GM20000 (cell line): ENCODE measurements at regions not wholly inside any gene's neighbourhood (a gene's known extent, or its start where the extent isn't known, plus 50 kb on each side); places are given as distances from the start of the nearest gene placed in this dataset.
"Not testable (repeated sequence)": the region's sequence is repeated elsewhere in the genome, so short reads cannot be mapped to it uniquely, and the experiment has no call there.

Experiments used
- DNase-seq: peaks from one replicate; pipeline ENCODE4 v3.0.0; 2012; ENCODE audit warnings: low spot score
- TF ChIP-seq, protein P1 (sequence below): IDR thresholded peaks from 2 replicates; pipeline ENCODE4 v1.5.1; 2012; ENCODE audit warnings: mild to moderate bottlenecking, control low read depth; ENCODE audit errors: extremely low read depth, missing control alignments

DNA sequence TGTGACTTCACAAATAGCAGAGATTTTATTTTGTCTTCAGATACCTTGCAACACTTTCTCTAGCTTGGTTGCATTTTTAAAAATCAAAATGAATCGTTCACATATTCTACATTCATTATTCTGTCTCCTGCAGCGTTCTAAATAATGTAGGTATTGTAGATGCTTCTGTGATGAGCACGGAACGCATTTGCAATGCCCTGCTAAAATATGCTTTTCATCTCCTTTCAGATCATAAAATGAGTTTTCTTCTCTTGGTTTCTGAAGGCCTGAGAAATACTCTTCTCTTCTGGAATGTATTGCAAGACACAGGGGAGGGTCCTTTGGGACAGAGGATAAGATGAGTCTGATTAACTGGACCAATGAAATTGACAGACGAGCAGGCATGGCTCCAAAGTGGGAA is 390.7 kb downstream of the PREX1 start:
- TF ChIP-seq, protein P1, sequence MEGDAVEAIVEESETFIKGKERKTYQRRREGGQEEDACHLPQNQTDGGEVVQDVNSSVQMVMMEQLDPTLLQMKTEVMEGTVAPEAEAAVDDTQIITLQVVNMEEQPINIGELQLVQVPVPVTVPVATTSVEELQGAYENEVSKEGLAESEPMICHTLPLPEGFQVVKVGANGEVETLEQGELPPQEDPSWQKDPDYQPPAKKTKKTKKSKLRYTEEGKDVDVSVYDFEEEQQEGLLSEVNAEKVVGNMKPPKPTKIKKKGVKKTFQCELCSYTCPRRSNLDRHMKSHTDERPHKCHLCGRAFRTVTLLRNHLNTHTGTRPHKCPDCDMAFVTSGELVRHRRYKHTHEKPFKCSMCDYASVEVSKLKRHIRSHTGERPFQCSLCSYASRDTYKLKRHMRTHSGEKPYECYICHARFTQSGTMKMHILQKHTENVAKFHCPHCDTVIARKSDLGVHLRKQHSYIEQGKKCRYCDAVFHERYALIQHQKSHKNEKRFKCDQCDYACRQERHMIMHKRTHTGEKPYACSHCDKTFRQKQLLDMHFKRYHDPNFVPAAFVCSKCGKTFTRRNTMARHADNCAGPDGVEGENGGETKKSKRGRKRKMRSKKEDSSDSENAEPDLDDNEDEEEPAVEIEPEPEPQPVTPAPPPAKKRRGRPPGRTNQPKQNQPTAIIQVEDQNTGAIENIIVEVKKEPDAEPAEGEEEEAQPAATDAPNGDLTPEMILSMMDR, result no peak
- DNase-seq, result no peak

DNA sequence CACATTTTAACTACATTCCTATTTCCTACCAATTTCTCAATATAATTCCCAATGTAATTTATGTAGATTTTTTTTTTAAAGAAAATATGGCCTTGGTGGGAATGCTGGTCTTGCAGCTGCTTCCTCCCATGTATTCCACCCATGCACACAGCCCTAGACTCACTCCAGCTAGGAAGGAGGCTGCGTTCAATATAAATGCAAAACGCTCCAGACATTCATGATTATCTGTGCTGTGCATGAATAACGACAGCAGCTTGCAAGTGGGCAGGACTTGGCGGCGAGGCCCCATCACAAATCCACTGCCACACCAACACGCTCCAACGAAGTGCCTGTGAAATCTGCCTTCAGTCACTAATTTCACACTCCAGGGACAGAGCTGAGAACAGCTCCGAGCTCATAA is 391.2 kb downstream of the PREX1 start:
- DNase-seq, result not testable (repeated sequence)

DNA sequence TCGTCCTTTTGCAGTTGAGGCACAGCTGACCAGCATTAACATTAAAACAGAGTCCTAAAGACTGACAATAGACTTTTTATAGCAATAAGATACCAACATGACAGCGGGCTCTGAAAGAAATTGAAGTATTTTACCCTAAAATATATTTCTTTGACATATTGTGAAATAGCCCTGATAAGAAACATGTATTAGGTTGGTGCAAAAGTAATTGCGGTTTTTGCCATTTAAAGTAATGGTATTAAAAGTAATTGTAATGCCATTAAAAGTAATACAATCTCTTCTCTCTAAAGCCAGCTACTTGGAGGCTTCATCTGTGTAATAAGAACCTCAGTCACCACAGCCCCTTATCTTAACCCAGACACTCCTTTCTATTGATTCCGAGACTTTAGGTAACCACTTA is 394.6 kb downstream of the PREX1 start:
- TF ChIP-seq, protein P1, result no peak
- DNase-seq, result no peak

DNA sequence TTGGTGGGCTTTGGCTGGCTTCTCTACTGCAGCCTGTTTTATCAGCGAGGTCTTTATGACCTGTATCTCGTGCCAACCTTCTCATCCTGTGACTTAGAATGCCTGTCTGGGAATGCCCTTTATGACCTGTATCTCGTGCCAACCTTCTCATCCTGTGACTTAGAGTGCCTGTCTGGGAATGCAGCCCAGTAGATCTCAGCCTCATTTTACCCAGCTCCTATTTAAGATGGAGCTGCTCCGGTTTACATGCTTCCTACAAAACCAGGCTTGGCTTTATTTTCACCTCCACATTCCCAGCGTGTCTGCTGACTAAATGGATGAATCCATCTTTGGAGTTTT is 395.3 kb downstream of the PREX1 start:
- TF ChIP-seq, protein P1, result no peak
- no peak for DNase-seq

DNA sequence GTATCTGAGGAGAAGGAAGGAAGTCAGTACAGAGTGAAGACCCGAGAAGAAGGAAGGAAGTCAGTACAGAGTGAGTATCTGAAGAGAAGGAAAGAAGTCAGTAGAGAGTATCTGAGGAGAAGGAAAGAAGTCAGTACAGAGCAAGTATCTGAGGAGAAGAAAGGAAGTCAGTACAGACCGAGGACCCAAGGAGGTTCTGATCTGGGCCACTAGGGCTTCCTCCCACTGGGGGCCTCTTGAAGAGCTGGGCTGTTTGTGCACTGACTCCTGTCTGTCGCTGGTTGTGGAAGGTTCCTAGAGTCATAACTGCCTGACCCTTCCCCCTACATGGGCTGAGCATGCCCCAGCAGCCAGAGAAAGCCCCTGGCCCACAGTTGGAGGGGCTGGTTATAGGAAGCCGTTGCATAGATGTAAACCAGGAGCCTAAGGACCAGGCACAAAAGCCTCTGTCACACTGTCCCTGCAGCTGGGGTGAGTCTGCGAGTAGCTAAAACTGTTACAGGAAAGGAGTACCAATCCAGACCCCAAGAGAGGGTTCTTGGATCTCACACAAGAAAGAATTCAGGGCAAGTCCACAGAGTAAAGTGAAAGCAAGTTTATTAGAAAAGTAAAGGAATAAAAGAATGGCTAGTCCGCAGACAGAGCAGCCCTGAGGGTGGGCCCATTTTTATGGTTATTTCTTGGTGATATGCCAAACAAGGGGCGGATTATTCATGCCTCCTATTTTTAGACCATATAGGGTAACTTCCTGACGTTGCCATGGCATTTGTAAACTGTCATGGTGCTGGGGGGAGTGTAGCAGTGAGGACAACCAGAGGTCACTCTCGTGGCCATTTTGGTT is 395.9 kb downstream of the PREX1 start:
- DNase-seq, result no peak
- TF ChIP-seq, protein P1, result no peak

DNA sequence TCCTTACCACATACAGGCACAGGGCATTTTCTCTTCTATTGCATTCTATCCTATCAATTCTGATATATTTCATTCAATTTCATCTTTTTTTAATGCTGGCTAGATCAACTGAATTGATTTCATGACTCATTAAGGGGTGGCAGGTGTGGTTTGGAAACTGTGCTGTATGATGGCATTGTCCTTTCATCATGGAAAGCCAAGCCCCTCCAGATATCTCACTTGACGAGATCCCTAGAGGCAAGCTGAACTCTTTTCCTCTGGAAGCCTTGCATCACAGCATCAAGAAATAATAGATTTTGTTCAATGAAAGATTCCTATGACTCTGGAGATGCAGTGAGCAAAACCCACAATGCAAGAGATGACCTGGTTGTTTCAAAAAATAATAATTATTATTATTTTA is 401.2 kb downstream of the PREX1 start:
- TF ChIP-seq, protein P1, result no peak
- no peak for DNase-seq

DNA sequence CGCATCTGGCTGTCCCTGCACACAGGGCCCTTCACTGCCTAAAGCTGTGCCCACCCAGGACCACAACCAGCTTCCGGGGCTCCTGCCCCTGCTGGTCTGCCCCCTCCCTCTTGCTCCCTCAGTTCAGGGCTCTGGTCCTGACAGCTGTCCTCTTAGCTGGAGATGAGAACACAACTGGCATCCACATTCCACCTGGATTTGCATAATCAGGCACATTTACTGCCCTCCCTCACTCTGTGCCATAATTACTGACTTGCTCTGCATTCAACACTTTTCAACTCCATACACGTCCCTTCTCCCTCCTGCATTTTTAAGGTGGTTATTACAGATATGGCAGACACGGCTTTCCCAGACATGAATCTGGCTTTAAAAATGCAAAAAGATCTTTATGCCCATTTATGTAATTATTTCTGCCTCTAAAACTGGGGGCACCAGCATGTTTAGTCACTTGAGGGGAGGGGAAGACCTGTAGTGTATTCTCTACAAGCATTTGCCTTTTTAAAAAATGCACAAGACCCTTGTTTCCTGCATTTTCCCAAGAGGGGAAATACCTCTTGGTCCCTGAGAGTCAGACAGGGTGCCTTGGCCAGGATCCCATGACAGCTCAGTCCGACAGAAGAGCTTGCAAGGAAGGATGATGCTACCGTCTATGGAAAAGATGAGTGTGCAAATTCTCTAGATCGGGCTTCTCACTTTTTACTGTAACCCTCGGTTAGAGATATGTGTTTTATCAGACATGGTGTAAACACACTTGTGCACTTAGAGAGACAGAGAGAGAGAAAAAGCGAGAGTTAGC is 401.8 kb downstream of the PREX1 start:
- no peak for DNase-seq
- TF ChIP-seq, protein P1, result no peak
